Head of caudate nucleus (tissue), 42 donors: ENCODE measurements at regions not wholly inside any gene's neighbourhood (a gene's known extent, or its start where the extent isn't known, plus 50 kb on each side); places are given as distances from the start of the nearest gene placed in this dataset.
A peak's percentile ranks its signal among the peaks of the same experiment; 100 is the strongest.

Source experiments
- DNase-seq, 42 donors: peaks; one replicate each; pipeline versions ENCODE4 v3.0.0 to v3.0.0-alpha.2; 2020 to 2021; ENCODE audit warnings: mixed read lengths in 7 of 42
- intact Hi-C: fragments of 100-400 bp; cut with DNase I; formaldehyde crosslinking; loops from one replicate; pipeline ENCODE4 v1.15.0; 2022

DNA sequence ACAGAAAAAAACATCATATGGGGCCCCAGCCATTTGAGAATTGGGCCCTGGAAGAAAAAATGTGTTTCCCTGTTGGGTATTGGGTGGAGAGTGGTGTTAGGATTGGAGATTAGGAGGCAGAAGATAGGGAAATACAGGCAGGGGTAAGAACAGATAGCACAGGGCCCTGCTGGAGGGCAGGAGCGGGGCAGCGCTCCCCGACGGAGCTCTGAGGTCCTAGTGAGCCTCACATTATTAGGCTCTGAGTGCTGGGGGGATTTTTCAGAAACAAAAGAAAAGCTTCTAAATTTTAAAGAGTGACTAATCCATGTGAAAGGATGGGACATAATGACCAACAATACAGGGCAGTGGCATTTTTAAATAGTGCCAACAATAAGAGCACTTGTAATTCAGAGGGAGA lies 241.2 kb downstream of the SOX2 start:
- intact Hi-C loops: no loop called here
- no peak for DNase-seq

- DNase-seq: no peak
- intact Hi-C loops: no loop called here
Observed at GRCh38 chr3:181955566-181955965, 243.8 kb downstream of the SOX2 start.

- no peak for DNase-seq
- intact Hi-C loops: no loop called here
Observed at GRCh38 chr3:181956122-181956521, 244.4 kb downstream of the SOX2 start.

DNA sequence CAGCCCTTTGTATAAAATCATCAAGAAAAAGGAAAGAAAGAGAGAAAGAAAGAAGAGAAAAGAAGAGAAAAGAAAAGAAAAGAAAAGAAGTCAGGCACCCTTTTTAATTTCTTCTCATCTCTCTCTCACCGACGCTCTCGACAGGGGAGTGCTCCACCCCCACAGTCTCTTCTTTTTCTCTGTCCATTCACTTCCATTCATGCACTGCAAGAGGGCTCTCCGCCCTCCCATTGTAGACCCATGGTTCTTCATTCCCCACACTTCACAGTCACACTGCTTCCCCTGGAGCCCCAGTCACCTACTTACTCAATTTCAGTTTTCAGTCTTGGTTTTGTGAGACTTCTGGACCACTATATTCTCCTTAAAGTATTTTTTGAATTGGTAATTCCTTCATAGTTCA lies 254.7 kb downstream of the SOX2 start:
- DNase-seq: peak in 1 of 42 donors; percentile 17
- intact Hi-C loops: no loop called here

DNA sequence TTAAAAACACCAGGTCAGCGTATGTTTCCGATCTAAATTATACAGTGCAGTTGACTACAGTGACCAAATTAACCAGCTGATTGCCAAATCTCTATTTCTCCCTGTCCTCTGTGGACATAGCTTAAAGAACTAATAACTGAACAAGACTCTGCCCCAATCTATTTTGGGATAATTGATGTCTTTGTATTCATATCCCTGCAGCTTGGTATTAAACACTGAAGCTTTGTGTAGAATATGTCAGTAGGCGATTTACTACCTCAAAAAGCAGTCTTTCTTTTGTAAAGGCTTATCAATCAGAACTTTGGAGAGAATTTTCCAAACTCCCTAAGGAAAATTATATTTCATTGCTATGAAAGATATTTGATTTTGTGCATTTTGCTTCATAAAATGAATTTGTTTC lies 258.2 kb downstream of the SOX2 start:
- DNase-seq: no peak
- intact Hi-C loops: no loop called here

GRCh38 chr3:181971424-181971823 lies 259.7 kb downstream of the SOX2 start:
- intact Hi-C loops: no loop called here
- no peak for DNase-seq

DNA sequence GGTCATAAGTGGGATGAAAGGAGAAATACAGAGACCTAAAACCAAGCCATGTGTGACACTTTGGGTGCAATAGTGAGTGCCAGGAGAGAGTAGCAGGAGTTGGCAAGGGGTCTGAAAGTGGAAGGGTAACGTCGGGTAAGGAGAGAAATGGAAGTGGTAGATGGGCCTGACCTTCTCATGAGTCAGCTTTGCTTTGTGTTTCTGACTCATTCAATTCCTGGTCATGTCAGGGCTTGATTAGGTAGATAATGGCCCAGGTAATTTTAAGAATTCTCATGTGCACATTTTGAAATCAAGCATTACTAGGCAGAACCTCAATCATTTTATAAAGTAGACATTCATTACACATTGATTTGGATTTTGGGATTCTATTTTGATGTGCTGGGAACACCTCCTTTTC lies 262.5 kb downstream of the SOX2 start:
- DNase-seq: no peak
- intact Hi-C loops: no loop called here

DNA sequence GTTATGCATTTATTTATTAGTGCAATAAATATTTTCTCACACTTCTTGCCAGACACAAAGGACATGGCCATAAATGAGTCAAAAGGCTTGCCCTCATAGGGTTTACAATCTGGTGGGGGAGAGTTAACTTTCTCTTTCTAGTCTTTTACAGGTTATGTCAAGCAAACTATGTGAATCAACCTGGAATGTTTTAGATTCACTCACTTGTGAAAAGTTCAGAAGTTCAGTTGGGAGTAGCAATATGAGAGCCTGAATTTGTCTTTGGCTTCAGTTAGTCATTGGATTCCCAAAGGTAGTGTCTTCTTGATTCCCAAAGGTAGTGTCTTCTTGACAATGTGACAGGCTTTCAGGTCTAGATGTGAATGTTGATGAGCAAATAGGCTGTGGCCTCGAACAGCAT lies 264.8 kb downstream of the SOX2 start:
- no peak for DNase-seq
- intact Hi-C loops: no loop called here

- intact Hi-C loops: no loop called here
- no peak for DNase-seq
Observed at GRCh38 chr3:181985386-181985785, 273.7 kb downstream of the SOX2 start.

- no peak for DNase-seq
- intact Hi-C loops: no loop called here
Observed at GRCh38 chr3:181987736-181988135, 276.0 kb downstream of the SOX2 start.

DNA sequence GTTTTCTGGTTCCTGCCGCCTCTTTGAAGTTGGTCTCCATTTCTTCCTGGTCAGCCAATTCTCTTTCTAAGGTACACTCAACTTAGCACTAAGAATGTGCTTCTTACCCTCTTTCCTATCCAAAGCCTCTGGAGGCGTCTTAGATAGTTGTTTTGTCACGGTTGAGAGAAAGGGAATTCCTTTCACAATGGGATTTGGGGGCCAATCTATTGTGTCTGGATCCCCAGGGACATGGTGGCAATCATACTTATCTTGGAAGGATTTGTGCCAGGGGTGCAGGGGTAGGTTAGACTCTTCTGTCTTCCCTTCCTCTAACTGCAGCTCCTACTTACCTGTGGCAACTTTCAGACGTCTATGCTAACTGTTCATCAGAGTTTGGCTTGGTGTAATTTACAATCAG lies 287.1 kb downstream of the SOX2 start:
- DNase-seq: no peak
- intact Hi-C loops: no loop called here

- DNase-seq: no peak
- intact Hi-C loops: no loop called here
Observed at GRCh38 chr3:181999314-181999713, 287.6 kb downstream of the SOX2 start.

DNA sequence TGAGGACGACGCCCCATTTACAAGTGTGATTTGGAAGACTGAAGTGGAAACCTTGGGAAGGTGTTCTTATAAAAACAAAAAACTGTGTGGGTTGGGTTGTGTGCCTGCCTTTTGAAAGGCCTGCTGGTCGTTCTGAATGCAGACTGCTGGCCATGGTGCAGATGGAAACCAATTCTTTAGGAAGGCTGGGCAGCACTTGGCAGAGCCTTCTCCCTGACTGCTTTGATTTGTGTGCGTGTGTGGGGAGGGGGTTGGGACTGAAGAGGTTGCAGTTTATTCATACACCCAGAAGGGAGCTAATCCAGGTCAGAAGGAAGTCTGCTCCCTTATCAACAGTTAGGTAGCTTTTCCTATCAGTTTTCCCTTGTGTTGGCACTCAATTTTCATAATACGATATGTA lies 288.7 kb downstream of the SOX2 start:
- intact Hi-C loops: no loop called here
- DNase-seq: no peak

- intact Hi-C loops: no loop called here
- no peak for DNase-seq
Observed at GRCh38 chr3:182005219-182005618, 293.5 kb downstream of the SOX2 start.

GRCh38 chr3:182005701-182006100 lies 294.0 kb downstream of the SOX2 start:
- no peak for DNase-seq
- intact Hi-C loops: no loop called here

DNA sequence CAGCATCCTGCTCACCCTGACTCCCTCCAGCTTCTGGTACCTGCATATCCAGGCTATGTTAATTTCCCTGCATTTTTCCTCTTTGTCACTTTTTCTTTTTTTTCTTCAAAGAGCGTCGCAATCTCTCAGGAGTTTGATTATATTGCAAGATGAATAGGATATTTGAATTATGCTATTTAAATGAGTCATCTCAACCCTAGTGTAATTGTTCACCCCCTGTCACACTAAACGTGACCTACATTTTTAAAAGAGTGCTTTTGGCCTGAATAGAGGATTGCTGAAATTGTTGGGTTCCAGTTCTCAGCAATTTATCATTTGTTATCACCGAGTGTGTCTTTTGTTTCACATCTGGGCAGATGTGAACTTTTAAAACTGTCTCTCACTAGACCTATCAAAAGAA lies 294.7 kb downstream of the SOX2 start:
- intact Hi-C loops: no loop called here
- DNase-seq: no peak

DNA sequence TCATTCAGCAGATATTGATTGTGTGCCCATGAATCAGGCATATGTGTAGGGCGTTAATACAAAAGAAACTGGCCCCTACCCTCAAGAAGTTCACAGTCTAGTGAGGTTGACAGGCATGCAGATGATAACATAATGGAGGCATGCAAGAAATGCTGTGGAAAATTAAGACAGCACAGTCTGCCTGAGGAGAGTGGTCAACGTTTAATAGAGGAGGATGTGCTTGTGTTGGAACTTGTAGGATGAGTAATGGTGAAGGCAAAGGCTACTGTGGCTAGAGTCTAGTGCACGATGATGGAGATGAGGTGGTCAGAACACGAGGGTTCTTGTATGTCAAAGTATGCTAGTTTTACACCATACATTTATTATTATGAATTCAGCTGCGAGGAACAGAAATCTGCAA lies 295.7 kb downstream of the SOX2 start:
- intact Hi-C loops: no loop called here
- no peak for DNase-seq

DNA sequence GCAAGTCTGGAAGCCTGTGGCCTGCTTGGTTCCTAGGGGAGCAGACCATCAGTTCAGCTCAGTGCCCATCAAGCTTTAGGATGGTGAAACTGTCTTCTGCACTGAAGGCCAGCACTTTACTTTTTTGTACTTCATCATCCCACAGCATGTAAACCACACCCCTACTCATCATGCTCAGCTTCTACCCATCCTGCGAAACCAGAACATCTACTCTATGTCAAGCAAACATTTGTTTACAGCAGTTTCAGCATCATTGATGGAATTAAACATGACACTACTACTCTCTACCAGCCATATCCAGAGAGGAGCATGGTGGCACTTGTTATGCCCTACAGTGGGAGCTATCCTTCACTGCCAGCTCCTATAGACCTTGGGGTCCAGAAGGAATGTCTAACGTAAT lies 306.6 kb downstream of the SOX2 start:
- DNase-seq: no peak
- intact Hi-C loops: no loop called here

GRCh38 chr3:182019926-182020325 lies 308.2 kb downstream of the SOX2 start:
- DNase-seq: no peak

DNA sequence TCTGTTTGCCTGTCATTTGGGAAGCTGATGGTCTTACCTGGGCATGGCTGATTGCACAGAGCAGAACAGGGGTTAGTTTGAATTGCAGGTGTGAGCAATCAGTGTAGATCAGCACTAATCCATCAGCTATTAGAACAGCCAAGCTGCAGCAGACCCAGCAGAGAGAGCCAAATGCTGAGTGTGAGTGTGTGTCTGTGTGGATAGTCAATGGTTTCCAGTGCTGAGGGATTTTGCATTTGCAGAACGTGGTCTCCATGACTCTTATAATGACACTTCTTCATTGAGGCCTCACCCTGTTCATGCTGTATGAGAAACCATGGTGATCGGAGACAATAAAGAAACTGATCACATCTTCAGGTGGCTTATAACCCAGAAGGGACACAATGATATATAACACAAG lies 312.1 kb downstream of the SOX2 start:
- DNase-seq: no peak
- intact Hi-C loops: no loop called here

More at GRCh38 chr3:182019926-182020325, 308.2 kb downstream of the SOX2 start:
- intact Hi-C loops: no loop called here

GRCh38 chr3:182027366-182027765 lies 315.6 kb downstream of the SOX2 start:
- no peak for DNase-seq
- intact Hi-C loops: no loop called here

DNA sequence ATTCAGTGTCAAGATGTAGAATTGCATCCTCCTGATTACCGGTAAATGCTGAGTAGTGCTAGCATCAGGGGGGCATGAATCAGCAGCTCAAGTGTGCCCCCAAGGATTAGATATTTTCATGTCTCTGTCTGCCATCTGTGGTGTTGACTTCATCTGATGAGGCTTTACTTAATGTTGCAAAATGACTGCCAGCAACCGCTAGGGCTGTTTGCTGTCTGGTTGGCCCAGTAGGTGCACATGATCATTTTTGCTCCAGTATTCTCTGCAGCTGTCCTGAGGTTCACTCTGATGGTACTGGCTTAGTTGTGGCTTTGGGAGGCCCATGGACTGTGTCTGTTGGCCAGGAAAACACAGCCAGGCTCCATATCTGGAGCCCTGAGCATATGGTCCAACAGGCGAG lies 316.4 kb downstream of the SOX2 start:
- intact Hi-C loops: no loop called here
- DNase-seq: no peak
